ENCODE measurements at regions not wholly inside any gene's neighbourhood (a gene's known extent, or its start where the extent isn't known, plus 50 kb on each side); places are given as distances from the start of the nearest gene placed in this dataset.

DNA sequence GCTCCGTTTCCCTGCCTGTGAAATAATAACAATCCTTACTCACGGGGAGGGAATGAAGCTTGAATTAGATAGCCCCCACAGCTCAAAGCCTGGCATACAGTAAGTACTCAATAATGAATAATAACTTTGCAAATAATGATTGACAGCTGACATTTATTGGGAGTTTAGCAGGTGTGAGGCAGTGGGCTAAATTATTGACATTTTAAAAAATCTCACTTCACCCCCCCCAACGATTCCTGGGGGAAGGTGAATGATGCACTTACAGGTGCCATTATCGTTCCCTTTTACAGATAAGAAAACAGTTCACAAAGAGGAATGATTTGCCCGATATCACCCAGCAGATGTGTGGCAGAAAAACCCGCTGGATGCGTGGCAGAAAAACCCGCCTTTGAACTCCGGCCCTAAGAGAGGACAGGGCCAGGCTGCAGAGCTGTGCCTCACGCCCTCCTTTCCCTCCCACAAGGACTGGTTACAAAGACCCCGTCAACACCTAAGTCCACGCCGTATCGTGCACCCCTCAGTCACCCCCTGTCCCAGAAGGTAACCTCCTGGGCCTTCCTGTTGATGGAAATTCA lies 114.2 kb upstream of the PTPN1 start:
- Histone ChIP-seq H3K4me3 (ENCODE audit: low read length) (no peak overlapping the region), H3K27me3 (replicated peaks; ENCODE audit: control insufficient read depth, insufficient read depth, low read length) (no peaks in the 10 kb centered on the region)
- DNase-seq (ENCODE audit: low read depth), result no peak

DNA sequence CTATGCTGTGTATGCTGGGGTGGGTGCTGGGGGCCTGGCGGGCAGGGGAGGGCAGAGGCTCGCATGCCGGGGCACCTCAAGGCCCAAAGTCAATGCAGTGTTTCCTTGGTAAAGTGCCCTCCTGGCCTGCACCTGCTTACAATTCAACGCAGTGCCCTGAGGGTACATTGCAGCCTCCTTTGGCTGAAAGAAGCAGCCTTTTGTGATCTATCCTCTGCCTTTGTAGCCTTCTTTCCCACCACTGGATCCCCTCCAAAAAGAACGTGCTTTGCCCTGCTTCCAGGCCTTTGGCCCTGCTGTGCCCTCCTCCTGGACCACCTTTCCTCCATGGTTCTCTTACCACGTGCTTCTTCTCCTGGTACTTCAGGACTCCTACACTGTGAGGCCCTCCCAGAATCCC lies 113.6 kb upstream of the PTPN1 start:
- H3K9ac ChIP-seq (ENCODE audit: low read length), result no peak overlapping the region
- DNase-seq (ENCODE audit: low read depth), result no peak
- H3K4me1 ChIP-seq (ENCODE audit: control insufficient read depth, insufficient read depth, low read length), result peaks cover 14% of the 10 kb centered on the region
- H3K36me3 ChIP-seq (ENCODE audit: control insufficient read depth, insufficient read depth, low read length, severe bottlenecking), result no peaks in the 10 kb centered on the region
- H3K4me3 ChIP-seq (ENCODE audit: low read length), result no peak overlapping the region
- H3K9me3 ChIP-seq (ENCODE audit: control insufficient read depth, low read length), result no peaks in the 10 kb centered on the region
- H3K27me3 ChIP-seq (replicated peaks; ENCODE audit: control insufficient read depth, insufficient read depth, low read length), result no peaks in the 10 kb centered on the region

More for the DNA sequence above, 114.2 kb upstream of the PTPN1 start:
- Histone ChIP-seq H3K9me3 (ENCODE audit: control insufficient read depth, low read length) (no peaks in the 10 kb centered on the region), H3K36me3 (ENCODE audit: control insufficient read depth, insufficient read depth, low read length, severe bottlenecking) (no peaks in the 10 kb centered on the region), H3K9ac (ENCODE audit: low read length) (peak overlapping the region; percentile 39), H3K4me1 (ENCODE audit: control insufficient read depth, insufficient read depth, low read length) (peaks cover 14% of the 10 kb centered on the region)

DNA sequence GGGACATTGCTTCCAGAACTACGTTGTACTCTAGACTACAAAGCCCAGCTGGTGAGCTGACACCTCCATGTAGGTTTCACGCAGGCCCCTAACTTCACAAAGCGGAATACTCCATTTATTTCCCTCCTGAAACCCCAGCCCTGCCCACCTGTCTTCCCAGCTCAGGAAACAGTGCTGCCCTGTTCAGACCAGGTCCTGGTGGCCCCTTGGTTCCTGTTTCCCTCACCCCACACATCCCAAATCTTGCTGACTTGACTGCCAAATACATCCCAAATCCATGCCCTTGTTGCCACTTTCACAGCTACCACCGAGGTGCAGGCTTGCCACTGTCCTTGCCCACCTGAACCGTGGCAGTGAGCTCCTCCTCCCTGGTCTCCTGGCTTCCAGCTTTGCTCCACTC lies 113.1 kb upstream of the PTPN1 start:
- H3K4me1 ChIP-seq (ENCODE audit: control insufficient read depth, insufficient read depth, low read length), result peaks cover 14% of the 10 kb centered on the region
- no peaks in the 10 kb centered on the region for H3K36me3 ChIP-seq (ENCODE audit: control insufficient read depth, insufficient read depth, low read length, severe bottlenecking)
- H3K4me3 ChIP-seq (ENCODE audit: low read length), result no peak overlapping the region
- no peaks in the 10 kb centered on the region for H3K9me3 ChIP-seq (ENCODE audit: control insufficient read depth, low read length)
- DNase-seq (ENCODE audit: low read depth), result no peak
- H3K9ac ChIP-seq (ENCODE audit: low read length), result no peak overlapping the region
- H3K27me3 ChIP-seq (replicated peaks; ENCODE audit: control insufficient read depth, insufficient read depth, low read length), result no peaks in the 10 kb centered on the region

DNA sequence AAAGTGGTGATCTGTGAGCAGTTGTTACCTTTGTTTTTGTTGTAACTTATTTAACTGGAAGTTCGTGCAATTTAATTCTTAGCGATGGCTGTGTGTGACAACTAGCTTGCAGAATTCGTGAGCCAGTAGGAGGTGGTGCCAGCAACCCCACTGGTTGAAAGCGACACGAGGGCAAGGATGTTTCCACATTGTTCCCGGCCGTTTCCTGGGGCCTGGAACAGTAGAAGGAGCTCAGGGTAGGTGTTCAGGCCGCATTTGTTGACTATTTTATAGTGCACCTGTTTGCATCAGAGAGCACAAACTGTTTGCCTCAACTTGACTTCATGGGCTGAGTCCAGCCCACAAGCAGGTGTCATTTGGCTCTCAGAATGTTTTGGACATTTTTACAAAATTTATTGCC lies 112.1 kb upstream of the PTPN1 start:
- H3K9me3 ChIP-seq (ENCODE audit: control insufficient read depth, low read length), result no peaks in the 10 kb centered on the region
- no peak for DNase-seq (ENCODE audit: low read depth)
- H3K4me1 ChIP-seq (ENCODE audit: control insufficient read depth, insufficient read depth, low read length), result peaks cover 14% of the 10 kb centered on the region
- H3K4me3 ChIP-seq (ENCODE audit: low read length), result no peak overlapping the region
- H3K9ac ChIP-seq (ENCODE audit: low read length), result no peak overlapping the region
- H3K27me3 ChIP-seq (replicated peaks; ENCODE audit: control insufficient read depth, insufficient read depth, low read length), result no peaks in the 10 kb centered on the region
- no peaks in the 10 kb centered on the region for H3K36me3 ChIP-seq (ENCODE audit: control insufficient read depth, insufficient read depth, low read length, severe bottlenecking)

DNA sequence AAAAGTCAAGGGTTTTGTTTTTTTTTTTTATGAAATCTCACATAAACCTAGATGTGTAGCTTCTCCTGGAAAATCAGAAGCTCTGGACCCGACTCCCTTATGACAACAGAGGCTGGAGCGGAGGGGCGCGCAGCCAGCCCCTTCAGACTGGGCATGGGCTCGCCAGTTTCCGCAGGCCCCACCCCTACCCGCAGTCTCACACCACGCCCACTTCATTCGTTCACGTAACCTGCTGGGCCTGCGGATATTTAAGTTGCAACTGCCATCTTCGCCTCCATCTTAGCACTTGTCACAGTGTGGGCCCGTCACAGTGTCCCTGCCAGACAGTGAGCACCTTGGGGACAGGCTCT lies 111.7 kb upstream of the PTPN1 start:
- no peaks in the 10 kb centered on the region for H3K27me3 ChIP-seq (replicated peaks; ENCODE audit: control insufficient read depth, insufficient read depth, low read length)
- DNase-seq (ENCODE audit: low read depth), result no peak
- H3K36me3 ChIP-seq (ENCODE audit: control insufficient read depth, insufficient read depth, low read length, severe bottlenecking), result no peaks in the 10 kb centered on the region
- no peak overlapping the region for H3K4me3 ChIP-seq (ENCODE audit: low read length)
- H3K9ac ChIP-seq (ENCODE audit: low read length), result no peak overlapping the region
- H3K4me1 ChIP-seq (ENCODE audit: control insufficient read depth, insufficient read depth, low read length), result peaks cover 14% of the 10 kb centered on the region
- no peaks in the 10 kb centered on the region for H3K9me3 ChIP-seq (ENCODE audit: control insufficient read depth, low read length)

DNA sequence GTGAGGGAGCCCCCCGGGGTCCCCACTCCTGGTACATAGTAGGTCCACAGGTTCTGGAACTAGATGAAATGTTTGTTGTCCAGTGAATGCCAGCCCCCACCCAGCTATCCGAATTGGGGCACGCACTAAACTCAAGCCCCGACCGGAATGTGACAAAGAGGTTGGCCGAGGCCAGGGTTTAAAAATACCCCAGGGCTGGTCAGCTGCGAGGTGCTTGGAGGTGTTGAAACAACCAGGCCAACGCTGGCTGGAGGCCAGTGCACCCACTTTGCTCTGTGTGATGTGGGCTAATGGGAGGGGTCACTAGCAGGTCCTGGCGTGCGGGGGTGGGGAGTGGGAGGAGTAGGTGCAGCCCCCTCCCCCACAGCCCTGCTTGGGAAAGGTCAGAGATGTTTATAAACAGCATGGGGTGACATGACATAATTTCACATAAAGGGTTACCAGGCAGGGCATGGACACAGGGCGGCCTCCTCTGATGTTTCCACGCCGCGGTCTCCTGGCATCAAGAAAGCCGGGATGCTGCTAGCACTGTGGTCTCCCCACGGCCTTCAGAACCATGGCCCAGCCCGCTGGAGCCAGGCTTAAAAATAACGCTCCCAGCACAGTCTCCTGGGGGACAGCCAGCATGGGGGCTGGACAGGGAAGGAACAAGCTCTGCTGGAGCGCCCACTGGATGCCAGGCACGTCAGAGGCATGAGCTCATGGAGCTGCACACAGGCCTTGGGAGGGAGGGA lies 111.2 kb upstream of the PTPN1 start:
- Histone ChIP-seq H3K36me3 (ENCODE audit: control insufficient read depth, insufficient read depth, low read length, severe bottlenecking) (no peaks in the 10 kb centered on the region), H3K9me3 (ENCODE audit: control insufficient read depth, low read length) (no peaks in the 10 kb centered on the region), H3K4me3 (ENCODE audit: low read length) (no peak overlapping the region), H3K27me3 (replicated peaks; ENCODE audit: control insufficient read depth, insufficient read depth, low read length) (no peaks in the 10 kb centered on the region), H3K9ac (ENCODE audit: low read length) (no peak overlapping the region), H3K4me1 (ENCODE audit: control insufficient read depth, insufficient read depth, low read length) (peaks cover 20% of the 10 kb centered on the region)
- peak; percentile 43 for DNase-seq (ENCODE audit: low read depth)

DNA sequence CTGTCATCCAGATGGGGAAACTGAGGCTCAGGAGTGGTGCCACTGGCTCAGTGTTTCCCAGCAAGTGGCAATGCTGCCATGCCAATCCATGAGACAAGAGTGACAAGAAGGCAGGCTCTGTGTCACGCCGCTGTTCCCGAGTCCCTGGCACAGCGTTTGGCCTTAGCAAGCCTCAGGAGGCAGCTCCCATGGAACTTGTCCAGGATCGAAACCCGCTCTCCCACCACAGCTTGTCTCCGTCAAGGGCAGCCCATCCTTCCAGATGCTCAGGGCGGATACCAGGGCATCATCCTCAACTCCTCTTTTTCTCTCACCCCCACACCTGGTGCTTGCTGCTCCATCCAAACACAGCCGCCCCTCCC lies 110.6 kb upstream of the PTPN1 start:
- H3K4me1 ChIP-seq (ENCODE audit: control insufficient read depth, insufficient read depth, low read length), result peaks cover 23% of the 10 kb centered on the region
- no peak overlapping the region for H3K4me3 ChIP-seq (ENCODE audit: low read length)
- no peaks in the 10 kb centered on the region for H3K27me3 ChIP-seq (replicated peaks; ENCODE audit: control insufficient read depth, insufficient read depth, low read length)
- no peaks in the 10 kb centered on the region for H3K36me3 ChIP-seq (ENCODE audit: control insufficient read depth, insufficient read depth, low read length, severe bottlenecking)
- DNase-seq (ENCODE audit: low read depth), result no peak
- H3K9me3 ChIP-seq (ENCODE audit: control insufficient read depth, low read length), result no peaks in the 10 kb centered on the region
- no peak overlapping the region for H3K9ac ChIP-seq (ENCODE audit: low read length)

DNA sequence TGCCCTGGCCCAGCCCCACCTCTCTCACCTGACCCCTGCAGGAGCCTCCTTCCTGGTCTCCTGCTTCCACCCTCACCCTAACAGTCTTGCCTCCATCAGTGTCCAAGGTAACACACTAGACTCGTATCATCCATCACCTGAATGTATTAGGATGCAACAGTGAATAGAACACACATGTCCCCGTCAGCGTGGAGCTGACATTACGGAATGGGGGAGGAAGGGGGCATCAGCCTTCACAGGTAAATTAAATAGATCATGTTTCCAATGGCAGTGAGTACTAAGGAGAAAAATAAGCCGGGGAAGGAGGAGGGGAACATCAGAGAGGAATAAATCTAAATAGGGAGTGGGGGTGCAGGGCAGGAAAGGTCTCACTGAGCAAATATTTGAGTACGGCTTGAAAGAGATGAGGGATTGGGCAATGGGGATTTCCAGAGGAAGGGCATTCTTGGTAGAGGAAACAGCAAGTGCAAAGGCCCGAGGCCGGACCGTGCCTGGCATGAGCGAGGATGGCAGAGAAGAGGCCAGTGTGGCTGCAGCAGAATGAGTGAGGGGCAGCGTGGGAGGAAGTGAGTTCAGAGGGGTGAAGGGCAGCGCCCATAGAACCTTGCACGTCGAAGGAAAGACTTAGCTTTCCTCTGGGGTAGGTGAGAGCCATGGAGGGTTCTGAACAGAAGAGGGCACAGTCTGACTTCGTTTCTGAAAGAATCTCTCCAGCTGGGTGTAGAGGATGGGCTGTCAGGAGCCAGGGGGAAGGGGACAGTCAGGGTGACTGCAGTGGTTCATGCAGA lies 110.1 kb upstream of the PTPN1 start:
- Histone ChIP-seq H3K4me3 (ENCODE audit: low read length) (no peak overlapping the region), H3K9ac (ENCODE audit: low read length) (no peak overlapping the region), H3K27me3 (replicated peaks; ENCODE audit: control insufficient read depth, insufficient read depth, low read length) (no peaks in the 10 kb centered on the region), H3K4me1 (ENCODE audit: control insufficient read depth, insufficient read depth, low read length) (peaks cover 18% of the 10 kb centered on the region), H3K9me3 (ENCODE audit: control insufficient read depth, low read length) (no peaks in the 10 kb centered on the region), H3K36me3 (ENCODE audit: control insufficient read depth, insufficient read depth, low read length, severe bottlenecking) (no peaks in the 10 kb centered on the region)
- DNase-seq (ENCODE audit: low read depth), result no peak

DNA sequence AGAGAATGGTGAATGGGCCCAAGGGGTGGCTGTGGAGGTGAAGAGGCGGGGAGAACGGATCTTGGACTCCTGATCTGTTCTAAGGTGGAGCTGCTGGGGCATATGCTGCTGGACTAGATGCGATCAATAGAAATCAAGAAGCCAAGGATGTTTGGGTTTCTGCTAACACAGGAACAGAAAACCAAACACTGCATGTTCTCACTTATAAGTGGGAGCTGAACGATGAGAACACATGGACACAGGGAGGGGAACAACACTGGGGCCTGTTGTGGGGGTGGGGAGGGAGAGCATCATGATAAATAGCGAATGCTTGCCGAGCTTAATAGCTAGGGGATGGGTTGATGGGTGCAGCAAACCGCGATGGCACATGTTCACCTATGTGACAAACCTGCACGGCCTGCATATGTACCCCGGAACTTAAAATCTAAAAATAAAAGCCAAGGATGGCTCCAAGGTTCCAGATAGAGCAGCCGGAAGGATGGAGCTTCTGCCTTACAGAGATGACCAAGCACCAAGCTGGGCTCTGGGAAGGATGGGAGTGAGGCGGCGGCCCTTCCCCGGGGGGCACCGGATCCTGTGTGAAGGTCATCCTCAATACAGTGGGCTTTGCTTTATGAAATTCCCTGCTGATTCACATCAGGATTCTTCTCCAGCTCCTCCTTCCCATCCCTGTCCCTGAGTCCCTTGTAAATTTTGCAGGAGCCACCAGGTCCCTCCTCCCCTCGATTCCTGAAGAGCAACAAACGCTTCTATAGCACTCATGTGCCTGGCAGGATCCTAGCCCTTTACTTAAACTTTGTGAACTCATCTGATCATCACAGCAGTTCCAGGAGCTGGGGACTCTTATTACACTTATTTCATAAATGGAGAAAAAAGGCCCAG lies 109.2 kb upstream of the PTPN1 start:
- no peak for DNase-seq (ENCODE audit: low read depth)

DNA sequence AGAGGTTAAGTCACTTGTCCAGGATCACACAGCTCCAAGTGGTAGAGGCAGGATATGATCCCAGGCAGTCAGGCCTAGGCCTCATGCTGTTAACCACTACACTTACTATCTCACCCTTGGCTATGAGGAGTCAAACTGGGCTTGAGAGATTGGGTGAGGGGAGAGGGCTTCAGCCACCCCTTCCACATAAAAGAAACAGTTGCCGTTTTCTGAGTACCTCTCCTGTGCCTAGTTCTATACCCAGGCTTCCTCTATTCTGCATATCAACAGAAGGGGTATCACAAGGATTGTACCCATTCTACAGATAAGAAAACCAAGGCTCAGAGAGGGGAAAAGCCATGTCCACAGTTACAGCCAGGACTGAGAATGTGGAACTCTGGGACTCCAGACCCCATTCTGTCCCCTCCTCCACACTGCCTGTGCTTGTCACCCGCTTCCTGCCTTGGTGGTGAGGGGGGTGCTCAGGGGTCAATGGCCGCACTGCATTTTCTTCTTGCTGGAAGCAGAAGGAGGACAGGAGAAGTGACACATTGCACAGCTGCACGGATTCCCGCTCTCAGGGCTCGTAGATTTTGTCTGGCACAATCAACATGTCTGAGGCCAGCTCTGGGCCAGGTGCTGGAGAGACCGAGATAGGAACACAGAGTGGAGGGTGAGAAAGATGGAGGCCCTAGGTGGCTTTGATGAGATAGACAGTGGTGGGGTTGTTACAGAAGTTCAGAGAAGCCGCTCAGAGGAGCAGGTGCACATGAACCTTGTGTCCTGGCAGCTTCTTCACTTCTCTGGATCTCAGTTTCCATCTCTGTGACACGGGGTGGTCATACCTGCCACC lies 108.4 kb upstream of the PTPN1 start:
- no peaks in the 10 kb centered on the region for H3K27me3 ChIP-seq (replicated peaks; ENCODE audit: control insufficient read depth, insufficient read depth, low read length)
- no peak overlapping the region for H3K9ac ChIP-seq (ENCODE audit: low read length)
- H3K36me3 ChIP-seq (ENCODE audit: control insufficient read depth, insufficient read depth, low read length, severe bottlenecking), result no peaks in the 10 kb centered on the region
- DNase-seq (ENCODE audit: low read depth), result no peak
- H3K4me1 ChIP-seq (ENCODE audit: control insufficient read depth, insufficient read depth, low read length), result peaks cover 23% of the 10 kb centered on the region
- H3K4me3 ChIP-seq (ENCODE audit: low read length), result no peak overlapping the region
- no peaks in the 10 kb centered on the region for H3K9me3 ChIP-seq (ENCODE audit: control insufficient read depth, low read length)

More for the DNA sequence above, 109.2 kb upstream of the PTPN1 start:
- no peak overlapping the region for H3K4me3 ChIP-seq (ENCODE audit: low read length)
- H3K36me3 ChIP-seq (ENCODE audit: control insufficient read depth, insufficient read depth, low read length, severe bottlenecking), result no peaks in the 10 kb centered on the region
- no peak overlapping the region for H3K9ac ChIP-seq (ENCODE audit: low read length)
- H3K4me1 ChIP-seq (ENCODE audit: control insufficient read depth, insufficient read depth, low read length), result peaks cover 14% of the 10 kb centered on the region
- no peaks in the 10 kb centered on the region for H3K9me3 ChIP-seq (ENCODE audit: control insufficient read depth, low read length)
- H3K27me3 ChIP-seq (replicated peaks; ENCODE audit: control insufficient read depth, insufficient read depth, low read length), result no peaks in the 10 kb centered on the region

All from adipocyte (in vitro differentiated cells).